A549 (cell line): ENCODE measurements at regions not wholly inside any gene's neighbourhood (a gene's known extent, or its start where the extent isn't known, plus 50 kb on each side); places are given as distances from the start of the nearest gene placed in this dataset.

Experiments
- ATAC-seq, 2 experiments: fragments of 200-7000 bp in 1 of 2; fragments of >200 bp in 1 of 2; cut with Nextera tagmentation in 1 of 2; cut with Tn5 transposase in 1 of 2; 3 replicates each; pipeline versions ENCODE4 v1.8.0 to v1.9.1; 2018 to 2020; ENCODE audit warnings: mild to moderate bottlenecking in 1 of 2, moderate library complexity in 1 of 2
- CTCF ChIA-PET: fragments of 300-600 bp; sonication (Branson Sonifier 250); formaldehyde crosslinking; extraction: SDS; loops from one replicate; lab custom pipeline; 2021; ENCODE audit warnings: antibody characterized with exemption, inconsistent platforms; lab: Yijun Ruan, JAX
- POLR2A ChIA-PET: fragments of 350-600 bp; formaldehyde crosslinking; extraction: SDS; loops from one replicate; lab custom pipeline; 2021; ENCODE audit warnings: antibody characterized with exemption, inconsistent platforms; lab: Yijun Ruan, JAX
- DNase-seq, 2 experiments: peaks; one replicate each; pipeline versions ENCODE4 v3.0.0 to v3.0.0-alpha.2; 2011 to 2016; ENCODE audit warnings: low read depth in 1 of 2, low spot score in 1 of 2
- FAIRE-seq: peaks from 2 replicates; lab custom pipeline; 2011; peaks lifted over from hg19 to GRCh38; lab: Jason Lieb, UNC
- H3K27ac ChIP-seq, 2 experiments: fragments of >200 bp; sonication (Bioruptor Twin); formaldehyde crosslinking; 3 replicates each; pipeline ENCODE4 v1.5.1; 2016 to 2017
- H3K4me1 ChIP-seq: fragments of >200 bp; sonication (Bioruptor Twin); formaldehyde crosslinking; 3 replicates; pipeline ENCODE4 v1.6.1; 2016
- H3K4me2 ChIP-seq: fragments of >200 bp; sonication (Bioruptor Twin); formaldehyde crosslinking; 3 replicates; pipeline ENCODE4 v1.6.1; 2016
- H3K4me3 ChIP-seq: fragments of >200 bp; sonication (Bioruptor Twin); formaldehyde crosslinking; 3 replicates; pipeline ENCODE4 v1.5.1; 2016
- H3K9me3 ChIP-seq: fragments of >200 bp; sonication (Bioruptor Twin); formaldehyde crosslinking; 3 replicates; pipeline ENCODE4 v1.6.1; 2016
- CBX8 ChIP-seq: fragments of 200-600 bp; sonication (generic); IDR thresholded peaks from 2 replicates; pipeline ENCODE4 v1.6.1; 2016
- CEBPB ChIP-seq, 2 experiments: fragments of >200 bp in 1 of 2; sonication (Bioruptor Twin) in 1 of 2; formaldehyde crosslinking in 1 of 2; IDR thresholded peaks; 2 replicates each; pipeline ENCODE4 v1.6.1; 2012 to 2016
- CHD2 ChIP-seq: fragments of 150-350 bp; IDR thresholded peaks from 2 replicates; pipeline ENCODE4 v1.6.1; 2014; ENCODE audit warnings: low read length; ENCODE audit not compliant: partially characterized antibody
- EHF ChIP-seq: fragments of 250-450 bp; sonication (Bioruptor Pico); IDR thresholded peaks from 2 replicates; pipeline ENCODE4 v1.5.0; 2020; ENCODE audit warnings: mild to moderate bottlenecking
- EHMT2 ChIP-seq: fragments of 200-600 bp; sonication (generic); IDR thresholded peaks from 2 replicates; pipeline ENCODE4 v1.6.1; 2016; ENCODE audit warnings: antibody characterized with exemption, low read depth, mild to moderate bottlenecking, moderate library complexity
- EP300 ChIP-seq, 2 experiments: fragments of >200 bp; sonication (Bioruptor Twin); formaldehyde crosslinking; IDR thresholded peaks; 2 replicates in 1 of 2; 3 replicates in 1 of 2; pipeline ENCODE4 v1.6.1; 2016 to 2017
- FOSB ChIP-seq: fragments of 250-450 bp; sonication (Bioruptor Pico); IDR thresholded peaks from 2 replicates; pipeline ENCODE4 v1.5.0; 2020; ENCODE audit warnings: mild to moderate bottlenecking, moderate library complexity
- HOXB13 ChIP-seq: fragments of 250-450 bp; sonication (Bioruptor Pico); IDR thresholded peaks from 2 replicates; pipeline ENCODE4 v1.5.0; 2020; ENCODE audit warnings: low read depth, mild to moderate bottlenecking, moderate library complexity
- HOXB5 ChIP-seq: fragments of 250-450 bp; sonication (Bioruptor Pico); IDR thresholded peaks from 2 replicates; pipeline ENCODE4 v1.5.0; 2020; ENCODE audit warnings: mild to moderate bottlenecking, moderate library complexity
- JUNB ChIP-seq: fragments of >200 bp; sonication (Bioruptor Twin); formaldehyde crosslinking; IDR thresholded peaks from 2 replicates; pipeline ENCODE4 v1.6.1; 2016
- KDM1A ChIP-seq: fragments of 200-600 bp; sonication (generic); IDR thresholded peaks from 2 replicates; pipeline ENCODE4 v1.6.1; 2016; ENCODE audit warnings: low read depth, mild to moderate bottlenecking
- KDM5A ChIP-seq: fragments of 200-600 bp; sonication (generic); IDR thresholded peaks from 2 replicates; pipeline ENCODE4 v1.6.1; 2016; ENCODE audit warnings: antibody characterized with exemption, mild to moderate bottlenecking
- MAFK ChIP-seq: fragments of 450-650 bp; IDR thresholded peaks from 2 replicates; pipeline ENCODE4 v1.6.1; 2014; ENCODE audit not compliant: partially characterized antibody
- NFE2L2 ChIP-seq: fragments of 150-350 bp; conservative IDR thresholded peaks from 2 replicates; pipeline ENCODE4 v1.6.1; 2014; ENCODE audit warnings: low read length
- NPAS2 ChIP-seq: fragments of 250-450 bp; sonication (Bioruptor Pico); IDR thresholded peaks from 2 replicates; pipeline ENCODE4 v1.8.0; 2022; ENCODE audit warnings: mild to moderate bottlenecking, moderate library complexity, borderline replicate concordance
- PHF8 ChIP-seq: fragments of 200-600 bp; sonication (generic); IDR thresholded peaks from 2 replicates; pipeline ENCODE4 v1.6.1; 2016; ENCODE audit warnings: low read depth, mild to moderate bottlenecking, antibody characterized with exemption, moderate library complexity, borderline replicate concordance
- POLR2A ChIP-seq: IDR thresholded peaks from 2 replicates; pipeline ENCODE4 v1.6.1; 2012; ENCODE audit warnings: mild to moderate bottlenecking, low read length
- POLR2AphosphoS2 ChIP-seq: conservative IDR thresholded peaks from 2 replicates; pipeline ENCODE4 v1.6.1; 2012; ENCODE audit warnings: low read length, improper control_type of control experiment, inconsistent platforms
- RAD21 ChIP-seq, 2 experiments: fragments of >200 bp in 1 of 2; sonication (Bioruptor Twin) in 1 of 2; formaldehyde crosslinking in 1 of 2; IDR thresholded peaks in 1 of 2; conservative IDR thresholded peaks in 1 of 2; 2 replicates in 1 of 2; 3 replicates in 1 of 2; pipeline ENCODE4 v1.6.1; 2012 to 2018; ENCODE audit warnings: inconsistent platforms in 1 of 2
- RCOR1 ChIP-seq: fragments of 150-350 bp; IDR thresholded peaks from 2 replicates; pipeline ENCODE4 v1.6.1; 2014; ENCODE audit warnings: antibody characterized with exemption, low read length, low read depth
- RNF2 ChIP-seq: fragments of 200-600 bp; sonication (generic); IDR thresholded peaks from 2 replicates; pipeline ENCODE4 v1.6.1; 2016; ENCODE audit warnings: low read depth, mild to moderate bottlenecking, antibody characterized with exemption, moderate library complexity, borderline replicate concordance
- ZC3H11A ChIP-seq: fragments of 450-650 bp; IDR thresholded peaks from 2 replicates; pipeline ENCODE4 v1.6.1; 2014; ENCODE audit warnings: antibody characterized with exemption, mild to moderate bottlenecking
- ZNF302 ChIP-seq: fragments of 250-450 bp; sonication (Bioruptor Pico); IDR thresholded peaks from 2 replicates; pipeline ENCODE4 v1.9.0; 2021; ENCODE audit warnings: inconsistent platforms, mild to moderate bottlenecking, moderate library complexity
- WGBS: methylation state at CpG from one replicate; pipeline ENCODE4 v1.1.6; 2017; ENCODE audit errors: missing lambda C conversion rate; 5-methylcytosine and 5-hydroxymethylcytosine counted together
- TF ChIP-seq, protein P1 (sequence below): fragments of 250-450 bp; sonication (Bioruptor Pico); IDR thresholded peaks from 2 replicates; pipeline ENCODE4 v1.5.0; 2020; ENCODE audit warnings: low read depth, mild to moderate bottlenecking, moderate library complexity
- TF ChIP-seq, protein P2 (sequence below): fragments of 200-600 bp; sonication (generic); IDR thresholded peaks from 2 replicates; pipeline ENCODE4 v1.6.1; 2016; ENCODE audit warnings: antibody characterized with exemption, mild to moderate bottlenecking, moderate library complexity
- TF ChIP-seq, protein P3 (sequence below): fragments of >200 bp; sonication (Bioruptor Twin); formaldehyde crosslinking; IDR thresholded peaks from 3 replicates; pipeline ENCODE4 v1.6.1; 2016
- TF ChIP-seq, protein P4 (sequence below): fragments of 450-650 bp; IDR thresholded peaks from 2 replicates; pipeline ENCODE4 v1.6.1; 2014; ENCODE audit warnings: antibody characterized with exemption
- TF ChIP-seq, protein P5 (sequence below): IDR thresholded peaks from 2 replicates; pipeline ENCODE4 v1.6.1; 2012

DNA sequence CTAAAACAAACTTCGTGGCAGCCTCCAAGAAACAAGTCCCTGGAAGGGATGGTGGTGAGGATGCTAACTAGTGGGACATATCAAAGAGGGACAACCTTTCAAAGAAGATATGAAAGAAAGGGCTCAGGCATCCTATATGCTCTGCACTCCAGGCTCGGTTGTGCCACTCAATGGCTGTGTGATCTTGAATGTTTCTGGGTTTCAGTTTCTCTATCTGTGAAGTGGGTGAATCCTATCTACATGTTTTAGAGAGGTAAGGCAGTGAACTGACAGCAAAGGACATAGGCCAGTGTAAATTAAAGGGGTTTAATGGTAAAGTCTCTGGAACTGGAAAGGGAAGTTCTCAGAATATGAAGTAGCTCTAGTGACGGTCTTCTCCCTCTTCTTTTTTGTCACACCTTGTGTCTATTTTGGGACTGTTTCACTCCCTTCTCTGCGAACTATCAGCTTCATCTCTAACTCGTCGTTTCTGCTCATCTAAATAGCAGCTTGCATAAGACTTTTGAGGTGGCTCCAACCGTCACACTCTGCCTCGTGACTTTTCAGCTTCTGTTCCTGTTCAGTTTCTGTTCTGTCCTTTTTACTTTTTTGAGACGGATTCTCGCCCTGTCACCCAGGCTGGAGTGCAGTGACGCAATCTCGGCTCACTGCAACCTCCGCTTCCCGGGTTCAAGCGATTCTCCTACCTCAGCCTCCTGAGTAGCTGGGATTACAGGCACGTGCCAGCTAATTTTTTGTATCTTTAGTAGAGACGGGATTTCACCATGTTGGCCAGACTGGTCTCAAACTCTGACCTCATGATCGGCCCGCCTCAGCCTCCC is 273.6 kb downstream of the SUDS3 start:
- Histone ChIP-seq H3K27ac (no peak overlapping the region), H3K9me3 (no peaks in the 10 kb centered on the region), H3K4me3 (no peak overlapping the region), H3K4me2 (peak overlapping the region; percentile 23; the same call in 2 of the 3 replicates), H3K4me1 (no peaks in the 10 kb centered on the region)
- DNase-seq = no peak
- POLR2A ChIA-PET = no interaction called here
- CTCF ChIA-PET = interaction anchor here (0.9 to 1.4 kb wide), 4 partner anchors 24 to 895 kb away, joined by 3 to 4 read pairs (median 3); no protein-coding TSS in a partner anchor
- TF ChIP-seq KDM5A (no peak), CEBPB (IDR thresholded peaks at IDR 0.05) (no peak), EHMT2 (no peak), CBX8 (no peak), NFE2L2 (no peak), MAFK (no peak), PHF8 (no peak), RAD21 (conservative IDR thresholded peaks at IDR 0.05 in 1 of 2, IDR thresholded peaks at IDR 0.05 in 1 of 2) (no peak), FOSB (no peak), POLR2AphosphoS2 (no peak), HOXB13 (CRISPR knock-in tag) (no peak), NPAS2 (no peak)
- TF ChIP-seq, protein P1, sequence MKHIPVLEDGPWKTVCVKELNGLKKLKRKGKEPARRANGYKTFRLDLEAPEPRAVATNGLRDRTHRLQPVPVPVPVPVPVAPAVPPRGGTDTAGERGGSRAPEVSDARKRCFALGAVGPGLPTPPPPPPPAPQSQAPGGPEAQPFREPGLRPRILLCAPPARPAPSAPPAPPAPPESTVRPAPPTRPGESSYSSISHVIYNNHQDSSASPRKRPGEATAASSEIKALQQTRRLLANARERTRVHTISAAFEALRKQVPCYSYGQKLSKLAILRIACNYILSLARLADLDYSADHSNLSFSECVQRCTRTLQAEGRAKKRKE = no peak
- WGBS = 20% methylated on average over 19 of the region's 19 CpGs
- no peak for FAIRE-seq
- ATAC-seq = no peak

DNA sequence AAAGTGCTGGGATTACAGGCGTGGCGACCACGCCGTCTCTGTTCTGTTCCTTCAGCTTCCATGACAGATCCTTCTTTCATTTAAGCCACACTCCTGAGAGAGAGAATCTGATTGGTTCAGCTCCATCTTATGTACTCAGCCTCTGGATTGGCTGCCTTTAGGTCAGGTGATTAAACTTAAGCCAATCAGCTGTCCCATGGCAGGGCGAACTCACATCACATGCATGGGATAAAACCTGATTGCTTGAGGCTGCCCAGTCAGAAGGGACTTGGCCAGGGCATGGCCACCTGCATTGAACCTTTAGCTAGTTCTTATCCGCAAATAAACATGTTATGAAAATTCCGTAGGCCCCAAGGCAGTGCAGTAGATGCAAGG is 274.2 kb downstream of the SUDS3 start:
- Histone ChIP-seq H3K4me1 (no peaks in the 10 kb centered on the region), H3K27ac (no peak overlapping the region), H3K9me3 (no peaks in the 10 kb centered on the region), H3K4me2 (peak overlapping the region; percentile 23; the same call in 2 of the 3 replicates), H3K4me3 (no peak overlapping the region)
- TF ChIP-seq EHF (CRISPR knock-in tag) (no peak), HOXB5 (no peak), EHMT2 (no peak), JUNB (no peak), CHD2 (no peak), PHF8 (no peak), POLR2A (no peak), RNF2 (no peak), RCOR1 (no peak), ZNF302 (CRISPR knock-in tag) (no peak), HOXB13 (CRISPR knock-in tag) (no peak), ZC3H11A (no peak), KDM1A (no peak), EP300 (IDR thresholded peaks at IDR 0.05) (no peak)
- TF ChIP-seq, protein P2, sequence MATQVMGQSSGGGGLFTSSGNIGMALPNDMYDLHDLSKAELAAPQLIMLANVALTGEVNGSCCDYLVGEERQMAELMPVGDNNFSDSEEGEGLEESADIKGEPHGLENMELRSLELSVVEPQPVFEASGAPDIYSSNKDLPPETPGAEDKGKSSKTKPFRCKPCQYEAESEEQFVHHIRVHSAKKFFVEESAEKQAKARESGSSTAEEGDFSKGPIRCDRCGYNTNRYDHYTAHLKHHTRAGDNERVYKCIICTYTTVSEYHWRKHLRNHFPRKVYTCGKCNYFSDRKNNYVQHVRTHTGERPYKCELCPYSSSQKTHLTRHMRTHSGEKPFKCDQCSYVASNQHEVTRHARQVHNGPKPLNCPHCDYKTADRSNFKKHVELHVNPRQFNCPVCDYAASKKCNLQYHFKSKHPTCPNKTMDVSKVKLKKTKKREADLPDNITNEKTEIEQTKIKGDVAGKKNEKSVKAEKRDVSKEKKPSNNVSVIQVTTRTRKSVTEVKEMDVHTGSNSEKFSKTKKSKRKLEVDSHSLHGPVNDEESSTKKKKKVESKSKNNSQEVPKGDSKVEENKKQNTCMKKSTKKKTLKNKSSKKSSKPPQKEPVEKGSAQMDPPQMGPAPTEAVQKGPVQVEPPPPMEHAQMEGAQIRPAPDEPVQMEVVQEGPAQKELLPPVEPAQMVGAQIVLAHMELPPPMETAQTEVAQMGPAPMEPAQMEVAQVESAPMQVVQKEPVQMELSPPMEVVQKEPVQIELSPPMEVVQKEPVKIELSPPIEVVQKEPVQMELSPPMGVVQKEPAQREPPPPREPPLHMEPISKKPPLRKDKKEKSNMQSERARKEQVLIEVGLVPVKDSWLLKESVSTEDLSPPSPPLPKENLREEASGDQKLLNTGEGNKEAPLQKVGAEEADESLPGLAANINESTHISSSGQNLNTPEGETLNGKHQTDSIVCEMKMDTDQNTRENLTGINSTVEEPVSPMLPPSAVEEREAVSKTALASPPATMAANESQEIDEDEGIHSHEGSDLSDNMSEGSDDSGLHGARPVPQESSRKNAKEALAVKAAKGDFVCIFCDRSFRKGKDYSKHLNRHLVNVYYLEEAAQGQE = no peak
- TF ChIP-seq, protein P3, sequence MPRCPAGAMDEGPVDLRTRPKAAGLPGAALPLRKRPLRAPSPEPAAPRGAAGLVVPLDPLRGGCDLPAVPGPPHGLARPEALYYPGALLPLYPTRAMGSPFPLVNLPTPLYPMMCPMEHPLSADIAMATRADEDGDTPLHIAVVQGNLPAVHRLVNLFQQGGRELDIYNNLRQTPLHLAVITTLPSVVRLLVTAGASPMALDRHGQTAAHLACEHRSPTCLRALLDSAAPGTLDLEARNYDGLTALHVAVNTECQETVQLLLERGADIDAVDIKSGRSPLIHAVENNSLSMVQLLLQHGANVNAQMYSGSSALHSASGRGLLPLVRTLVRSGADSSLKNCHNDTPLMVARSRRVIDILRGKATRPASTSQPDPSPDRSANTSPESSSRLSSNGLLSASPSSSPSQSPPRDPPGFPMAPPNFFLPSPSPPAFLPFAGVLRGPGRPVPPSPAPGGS = no peak
- TF ChIP-seq, protein P4, sequence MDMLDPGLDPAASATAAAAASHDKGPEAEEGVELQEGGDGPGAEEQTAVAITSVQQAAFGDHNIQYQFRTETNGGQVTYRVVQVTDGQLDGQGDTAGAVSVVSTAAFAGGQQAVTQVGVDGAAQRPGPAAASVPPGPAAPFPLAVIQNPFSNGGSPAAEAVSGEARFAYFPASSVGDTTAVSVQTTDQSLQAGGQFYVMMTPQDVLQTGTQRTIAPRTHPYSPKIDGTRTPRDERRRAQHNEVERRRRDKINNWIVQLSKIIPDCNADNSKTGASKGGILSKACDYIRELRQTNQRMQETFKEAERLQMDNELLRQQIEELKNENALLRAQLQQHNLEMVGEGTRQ = no peak
- TF ChIP-seq, protein P5, sequence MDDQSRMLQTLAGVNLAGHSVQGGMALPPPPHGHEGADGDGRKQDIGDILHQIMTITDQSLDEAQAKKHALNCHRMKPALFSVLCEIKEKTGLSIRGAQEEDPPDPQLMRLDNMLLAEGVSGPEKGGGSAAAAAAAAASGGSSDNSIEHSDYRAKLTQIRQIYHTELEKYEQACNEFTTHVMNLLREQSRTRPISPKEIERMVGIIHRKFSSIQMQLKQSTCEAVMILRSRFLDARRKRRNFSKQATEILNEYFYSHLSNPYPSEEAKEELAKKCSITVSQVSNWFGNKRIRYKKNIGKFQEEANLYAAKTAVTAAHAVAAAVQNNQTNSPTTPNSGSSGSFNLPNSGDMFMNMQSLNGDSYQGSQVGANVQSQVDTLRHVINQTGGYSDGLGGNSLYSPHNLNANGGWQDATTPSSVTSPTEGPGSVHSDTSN = no peak
- ChIA-PET CTCF (interaction anchor here (0.9 to 1.1 kb wide), 3 partner anchors 28 to 894 kb away, joined by 3 to 4 read pairs (median 3); no protein-coding TSS in a partner anchor), POLR2A (no interaction called here)
- no peak for FAIRE-seq
- WGBS = 47% methylated on average over 7 of the region's 7 CpGs
- peak in 1 of 2 experiments; percentile 44 for DNase-seq
- ATAC-seq = peak in 1 of 2 experiments; percentile 32; a peak in 2 of 6 replicates
